ENCODE measurements at regions not wholly inside any gene's neighbourhood (a gene's known extent, or its start where the extent isn't known, plus 50 kb on each side); places are given as distances from the start of the nearest gene placed in this dataset.

GRCh38 chr18:45342166-45342565, 273.1 kb upstream of the SLC14A2 start (continued):
- TF ChIP-seq REST (IDR thresholded peaks at IDR 0.05; ENCODE audit: unreplicated experiment): no peak
- TF ChIP-seq EZH2phosphoT487 (IDR thresholded peaks at IDR 0.05; ENCODE audit: unreplicated experiment): no peak
- TF ChIP-seq ETS1 (IDR thresholded peaks at IDR 0.05): no peak
- TF ChIP-seq STAT1 (IDR thresholded peaks at IDR 0.05; ENCODE audit: unreplicated experiment): no peak

GRCh38 chr18:45342653-45343052, 272.6 kb upstream of the SLC14A2 start:
- H3F3A ChIP-seq (replicated peaks; ENCODE audit: low read depth): no peaks in the 10 kb centered on the region
- no peak overlapping the region for H3K4me3 ChIP-seq
- no peak overlapping the region for H3K27ac ChIP-seq (ENCODE audit: low read depth)
- H3K4me2 ChIP-seq: no peak overlapping the region
- no peaks in the 10 kb centered on the region for H3K36me3 Mint-ChIP-seq (ENCODE audit: low read depth)
- H3K27me3 ChIP-seq (ENCODE audit: insufficient read depth): no peaks in the 10 kb centered on the region
- H3K27ac Mint-ChIP-seq: no peak overlapping the region
- H3K9me3 Mint-ChIP-seq: peaks cover 2% of the 10 kb centered on the region; the same call in 1 of the 3 replicates
- no peaks in the 10 kb centered on the region for H3K4me1 ChIP-seq (ENCODE audit: insufficient read depth)
- TF ChIP-seq CREB1 (CRISPR knock-in tag; IDR thresholded peaks at IDR 0.05; ENCODE audit: low read depth) (no peak), REST (IDR thresholded peaks at IDR 0.05; ENCODE audit: unreplicated experiment) (no peak), ETS1 (IDR thresholded peaks at IDR 0.05) (no peak), ZNF331 (CRISPR knock-in tag; IDR thresholded peaks at IDR 0.05; ENCODE audit: low read depth) (no peak), NANOG (IDR thresholded peaks at IDR 0.05; ENCODE audit: borderline replicate concordance) (no peak)
- H3K4me3 Mint-ChIP-seq: no peak overlapping the region
- no peak for DNase-seq (ENCODE audit: low spot score)
- peaks cover 5% of the 10 kb centered on the region for H3K27me3 Mint-ChIP-seq (ENCODE audit: insufficient read depth, low read depth, poor library complexity)
- no peak for ATAC-seq
- H3K9me2 ChIP-seq (ENCODE audit: insufficient read depth): no peaks in the 10 kb centered on the region
- H3K79me2 ChIP-seq (replicated peaks; ENCODE audit: insufficient read depth): no peaks in the 10 kb centered on the region
- H3K4me1 Mint-ChIP-seq: peaks cover 10% of the 10 kb centered on the region
- no peaks in the 10 kb centered on the region for H3K36me3 ChIP-seq (ENCODE audit: insufficient read depth)
- H2AFZ ChIP-seq: no peak overlapping the region
- H4K20me1 ChIP-seq (replicated peaks; ENCODE audit: insufficient read depth): no peaks in the 10 kb centered on the region
